Epithelial cell of proximal tubule (primary cell): ENCODE measurements at regions not wholly inside any gene's neighbourhood (a gene's known extent, or its start where the extent isn't known, plus 50 kb on each side); places are given as distances from the start of the nearest gene placed in this dataset.

Source experiments
- DNase-seq: peaks from one replicate; pipeline ENCODE4 v3.0.0-alpha.2; 2011; ENCODE audit warnings: low read depth
- H3K4me3 ChIP-seq: 2 replicates; pipeline ENCODE4 v1.5.1; 2011; ENCODE audit warnings: low read depth, mild to moderate bottlenecking, low read length
- TF ChIP-seq, protein P1 (sequence below): conservative IDR thresholded peaks from 2 replicates; pipeline ENCODE4 v1.5.1; 2012; ENCODE audit warnings: low read depth, mild to moderate bottlenecking, low read length

DNA sequence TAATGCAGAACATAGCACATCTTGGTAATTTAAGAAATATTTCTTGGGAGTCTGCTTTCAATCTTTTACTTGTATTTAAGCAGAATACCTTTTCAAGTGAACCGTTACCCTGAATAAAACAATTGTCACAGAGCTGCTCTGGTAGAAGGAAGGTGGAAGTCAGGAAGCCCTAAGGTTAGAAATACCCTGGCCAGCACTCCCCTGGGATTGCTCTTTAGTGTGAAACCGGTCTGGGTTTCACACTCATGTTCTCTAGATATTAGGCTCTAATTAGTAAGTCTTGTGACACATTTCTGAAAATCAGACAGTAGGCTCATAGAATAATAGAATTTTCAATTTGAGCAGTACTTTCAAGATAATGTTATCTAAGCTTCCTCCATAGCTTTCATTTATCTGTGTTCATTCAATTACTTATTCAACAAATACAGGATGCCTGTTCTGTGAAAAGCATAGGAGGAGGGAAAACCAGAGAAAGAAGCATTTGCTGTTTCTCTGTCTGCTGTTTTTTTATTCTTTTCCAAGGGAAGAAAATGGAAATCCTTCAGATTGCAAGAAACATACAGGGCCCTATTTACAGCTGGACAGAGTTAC is 825.5 kb downstream of the TLR4 start:
- TF ChIP-seq, protein P1, sequence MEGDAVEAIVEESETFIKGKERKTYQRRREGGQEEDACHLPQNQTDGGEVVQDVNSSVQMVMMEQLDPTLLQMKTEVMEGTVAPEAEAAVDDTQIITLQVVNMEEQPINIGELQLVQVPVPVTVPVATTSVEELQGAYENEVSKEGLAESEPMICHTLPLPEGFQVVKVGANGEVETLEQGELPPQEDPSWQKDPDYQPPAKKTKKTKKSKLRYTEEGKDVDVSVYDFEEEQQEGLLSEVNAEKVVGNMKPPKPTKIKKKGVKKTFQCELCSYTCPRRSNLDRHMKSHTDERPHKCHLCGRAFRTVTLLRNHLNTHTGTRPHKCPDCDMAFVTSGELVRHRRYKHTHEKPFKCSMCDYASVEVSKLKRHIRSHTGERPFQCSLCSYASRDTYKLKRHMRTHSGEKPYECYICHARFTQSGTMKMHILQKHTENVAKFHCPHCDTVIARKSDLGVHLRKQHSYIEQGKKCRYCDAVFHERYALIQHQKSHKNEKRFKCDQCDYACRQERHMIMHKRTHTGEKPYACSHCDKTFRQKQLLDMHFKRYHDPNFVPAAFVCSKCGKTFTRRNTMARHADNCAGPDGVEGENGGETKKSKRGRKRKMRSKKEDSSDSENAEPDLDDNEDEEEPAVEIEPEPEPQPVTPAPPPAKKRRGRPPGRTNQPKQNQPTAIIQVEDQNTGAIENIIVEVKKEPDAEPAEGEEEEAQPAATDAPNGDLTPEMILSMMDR = no peak
- DNase-seq = no peak
- no peak overlapping the region for H3K4me3 ChIP-seq

DNA sequence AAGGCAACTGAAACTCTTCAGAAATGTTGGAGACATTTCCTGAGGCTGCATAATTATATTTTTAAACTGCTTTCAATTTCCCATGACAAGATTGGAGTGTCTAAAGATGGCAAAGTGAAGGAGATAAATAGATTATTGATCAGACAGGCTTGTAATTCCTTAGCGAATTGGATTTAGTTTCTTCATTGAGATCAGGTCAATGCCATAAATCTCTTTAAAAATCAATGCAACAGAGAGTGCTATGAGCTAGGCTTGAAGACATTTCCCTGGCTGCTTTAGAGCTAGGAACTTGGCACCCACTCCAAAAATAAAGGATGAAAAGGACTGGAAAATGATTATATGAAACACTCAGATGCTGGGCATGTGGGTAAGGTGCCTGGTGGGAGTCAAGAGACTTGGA is 828.4 kb downstream of the TLR4 start:
- no peak overlapping the region for H3K4me3 ChIP-seq
- TF ChIP-seq, protein P1 = no peak

DNA sequence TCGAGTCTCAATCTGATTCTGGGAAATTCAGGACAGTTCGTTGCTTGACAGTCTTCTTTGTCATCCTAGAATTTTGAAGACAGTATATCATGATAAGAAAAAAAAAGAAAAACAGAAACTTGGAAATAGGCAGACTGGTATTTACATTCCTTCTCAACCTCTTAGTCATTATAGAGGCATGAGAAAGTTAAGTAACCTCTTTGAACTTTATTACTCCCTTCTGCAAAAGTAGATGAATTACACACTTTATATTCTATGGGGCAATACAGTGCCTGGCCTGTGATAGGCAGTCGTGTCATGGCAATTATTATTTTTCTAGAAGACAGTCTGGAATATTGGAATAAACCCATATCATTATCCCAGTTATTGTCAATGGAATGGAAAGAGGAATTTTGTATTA is 828.9 kb downstream of the TLR4 start:
- H3K4me3 ChIP-seq = no peak overlapping the region
- no peak for DNase-seq
- TF ChIP-seq, protein P1 = no peak

More for the DNA sequence above, 828.4 kb downstream of the TLR4 start:
- no peak for DNase-seq

DNA sequence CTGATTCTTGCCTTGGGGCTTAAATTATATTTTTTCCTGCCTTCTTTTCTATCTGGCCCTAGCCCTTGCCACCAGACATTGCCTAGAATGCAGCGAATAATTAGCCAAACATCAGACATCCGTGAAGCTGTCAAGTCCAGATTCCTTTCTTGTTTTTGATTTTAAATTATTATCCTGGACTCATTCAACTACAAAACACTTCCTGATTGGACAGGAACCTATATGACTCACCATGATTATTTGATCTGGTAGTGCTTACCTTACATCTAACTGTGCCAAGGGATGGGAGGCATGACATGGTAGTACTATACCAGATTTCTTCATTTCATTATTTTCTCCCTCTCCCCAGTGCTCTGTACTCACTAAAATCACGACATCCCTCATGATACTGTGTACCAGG is 829.6 kb downstream of the TLR4 start:
- DNase-seq = no peak
- TF ChIP-seq, protein P1 = no peak
- no peak overlapping the region for H3K4me3 ChIP-seq

DNA sequence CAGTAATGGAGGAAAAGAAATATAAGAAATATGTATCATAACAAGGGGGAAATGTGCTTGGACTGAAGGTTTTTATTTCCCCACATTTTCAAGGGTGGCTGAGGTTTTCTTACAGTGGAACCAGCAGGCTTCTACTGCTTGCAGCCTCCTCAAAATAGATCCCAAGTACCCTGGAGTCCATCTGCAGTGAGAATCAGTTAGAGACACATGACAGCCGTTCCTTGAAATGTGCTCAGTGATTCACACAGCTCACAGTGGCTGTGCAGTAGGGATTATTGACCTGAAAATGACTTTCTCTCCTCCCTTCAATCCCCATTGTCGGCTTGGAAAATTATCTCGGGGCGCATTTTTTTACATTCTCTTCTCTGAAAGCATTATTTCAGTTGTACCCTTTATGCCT is 832.0 kb downstream of the TLR4 start:
- no peak overlapping the region for H3K4me3 ChIP-seq
- no peak for DNase-seq
- TF ChIP-seq, protein P1 = no peak

DNA sequence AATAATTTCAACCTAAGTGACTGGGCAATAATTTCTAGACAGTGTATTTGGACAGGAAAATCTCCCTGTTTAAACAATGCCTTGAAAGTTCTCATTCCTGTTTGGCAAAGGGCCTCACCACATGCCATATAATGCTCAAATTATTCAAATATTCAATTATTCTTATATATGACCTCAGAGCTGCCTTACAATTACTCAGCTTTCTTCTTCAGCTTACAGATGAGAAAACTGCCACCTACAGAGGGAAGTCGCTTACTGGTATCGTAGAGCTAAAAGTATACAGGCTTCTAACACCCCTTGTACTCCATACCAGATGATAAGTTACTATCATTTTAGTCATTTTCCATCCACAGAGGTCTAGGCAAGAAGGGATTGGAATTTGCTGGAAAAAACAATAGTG is 830.3 kb downstream of the BRINP1 start:
- no peak overlapping the region for H3K4me3 ChIP-seq
- no peak for DNase-seq
- TF ChIP-seq, protein P1 = no peak

DNA sequence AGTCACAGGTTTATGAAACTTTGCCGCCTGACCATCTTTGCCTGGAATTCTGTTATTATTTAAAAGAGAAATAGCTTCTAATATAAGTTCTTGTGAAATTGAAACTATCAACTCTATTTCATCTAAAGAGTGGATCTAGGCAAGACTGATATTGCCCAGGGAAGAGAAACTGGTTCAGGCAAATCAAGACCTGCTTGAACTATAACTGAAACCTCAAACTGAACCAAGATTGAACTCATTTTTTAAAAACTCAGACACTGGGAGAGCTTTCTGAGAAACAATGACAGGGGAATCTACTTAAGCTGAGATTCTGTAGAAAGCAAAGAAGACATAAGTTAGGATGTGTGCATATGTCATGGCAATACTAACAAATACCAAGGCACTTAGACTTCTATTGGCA is 815.8 kb downstream of the BRINP1 start:
- DNase-seq = no peak
- TF ChIP-seq, protein P1 = no peak
- no peak overlapping the region for H3K4me3 ChIP-seq
